GM12864 (cell line): ENCODE measurements at regions not wholly inside any gene's neighbourhood (a gene's known extent, or its start where the extent isn't known, plus 50 kb on each side); places are given as distances from the start of the nearest gene placed in this dataset.

ENCODE experiments used
- DNase-seq: peaks from one replicate; pipeline ENCODE4 v3.0.0-alpha.2; 2011; ENCODE audit warnings: low read depth
- H3K4me3 ChIP-seq: 2 replicates; pipeline ENCODE4 v1.5.1; 2011; ENCODE audit warnings: mild to moderate bottlenecking, low read depth, low read length, control low read depth
- TF ChIP-seq, protein P1 (sequence below): IDR thresholded peaks from 2 replicates; pipeline ENCODE4 v1.5.1; 2011; ENCODE audit warnings: low read depth, mild to moderate bottlenecking, moderate library complexity, low read length, control low read depth, inconsistent platforms; ENCODE audit errors: missing control alignments

DNA sequence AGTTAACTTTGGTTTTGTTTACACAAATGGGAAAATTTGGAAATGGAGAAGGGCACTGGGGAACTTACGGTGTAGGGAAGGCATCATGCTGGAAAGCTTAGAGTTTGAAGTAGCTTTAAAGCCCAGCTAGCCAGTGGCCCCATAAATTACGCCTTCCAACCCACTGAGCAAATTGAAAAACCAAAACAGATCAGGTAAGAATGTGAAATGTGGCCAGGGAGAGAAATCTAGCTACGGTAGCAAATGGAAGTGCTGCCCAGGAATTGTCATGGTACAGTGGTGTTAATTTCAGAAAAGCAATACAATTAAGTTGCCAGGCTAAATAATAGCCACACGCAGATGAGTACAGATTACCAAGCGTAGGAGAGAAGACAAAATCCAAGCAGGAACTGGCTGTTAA is 654.8 kb downstream of the PRELID2 start:
- TF ChIP-seq, protein P1, sequence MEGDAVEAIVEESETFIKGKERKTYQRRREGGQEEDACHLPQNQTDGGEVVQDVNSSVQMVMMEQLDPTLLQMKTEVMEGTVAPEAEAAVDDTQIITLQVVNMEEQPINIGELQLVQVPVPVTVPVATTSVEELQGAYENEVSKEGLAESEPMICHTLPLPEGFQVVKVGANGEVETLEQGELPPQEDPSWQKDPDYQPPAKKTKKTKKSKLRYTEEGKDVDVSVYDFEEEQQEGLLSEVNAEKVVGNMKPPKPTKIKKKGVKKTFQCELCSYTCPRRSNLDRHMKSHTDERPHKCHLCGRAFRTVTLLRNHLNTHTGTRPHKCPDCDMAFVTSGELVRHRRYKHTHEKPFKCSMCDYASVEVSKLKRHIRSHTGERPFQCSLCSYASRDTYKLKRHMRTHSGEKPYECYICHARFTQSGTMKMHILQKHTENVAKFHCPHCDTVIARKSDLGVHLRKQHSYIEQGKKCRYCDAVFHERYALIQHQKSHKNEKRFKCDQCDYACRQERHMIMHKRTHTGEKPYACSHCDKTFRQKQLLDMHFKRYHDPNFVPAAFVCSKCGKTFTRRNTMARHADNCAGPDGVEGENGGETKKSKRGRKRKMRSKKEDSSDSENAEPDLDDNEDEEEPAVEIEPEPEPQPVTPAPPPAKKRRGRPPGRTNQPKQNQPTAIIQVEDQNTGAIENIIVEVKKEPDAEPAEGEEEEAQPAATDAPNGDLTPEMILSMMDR = no peak
- no peak for DNase-seq
- no peak overlapping the region for H3K4me3 ChIP-seq

DNA sequence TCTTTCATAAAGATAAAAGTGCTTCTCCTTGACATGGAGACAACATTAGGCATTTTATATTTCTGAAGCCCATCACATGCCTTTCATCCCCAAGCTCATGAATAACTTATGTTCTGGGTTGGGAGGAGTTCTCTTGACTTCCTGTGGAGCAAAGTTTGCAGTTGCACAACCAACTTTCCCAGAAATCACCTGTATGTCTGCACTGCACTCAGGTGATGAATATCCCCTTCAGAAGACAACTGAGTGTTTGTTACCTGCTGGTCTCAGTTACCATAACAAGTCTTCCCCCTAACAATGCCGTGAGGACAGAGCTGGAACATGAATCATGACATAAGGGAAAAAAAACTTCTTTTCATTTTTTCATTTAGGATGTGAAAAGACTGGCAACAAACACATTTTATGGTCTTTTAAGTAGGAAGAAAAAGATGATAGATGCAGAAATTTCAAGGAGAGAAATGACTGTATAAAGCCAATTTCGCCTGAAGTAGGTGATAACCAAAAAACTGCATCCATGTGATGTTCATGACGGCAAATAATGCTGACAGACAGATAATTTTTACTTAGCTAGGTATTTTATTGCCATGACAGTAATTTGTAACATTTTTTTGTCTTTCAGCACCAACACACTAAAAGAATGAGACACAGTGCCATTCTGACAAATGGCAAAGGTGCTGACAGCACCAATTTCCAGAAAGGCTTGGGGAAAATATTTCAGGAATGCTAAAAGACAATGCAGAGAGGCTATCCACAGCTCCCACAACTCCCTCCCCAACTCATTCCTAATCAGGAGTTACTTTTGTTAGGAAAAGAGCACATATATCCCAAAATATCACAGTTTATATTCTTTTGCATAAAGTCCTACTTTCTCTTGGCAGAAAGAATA is 656.3 kb downstream of the PRELID2 start:
- TF ChIP-seq, protein P1 = no peak
- no peak for DNase-seq
- no peak overlapping the region for H3K4me3 ChIP-seq

DNA sequence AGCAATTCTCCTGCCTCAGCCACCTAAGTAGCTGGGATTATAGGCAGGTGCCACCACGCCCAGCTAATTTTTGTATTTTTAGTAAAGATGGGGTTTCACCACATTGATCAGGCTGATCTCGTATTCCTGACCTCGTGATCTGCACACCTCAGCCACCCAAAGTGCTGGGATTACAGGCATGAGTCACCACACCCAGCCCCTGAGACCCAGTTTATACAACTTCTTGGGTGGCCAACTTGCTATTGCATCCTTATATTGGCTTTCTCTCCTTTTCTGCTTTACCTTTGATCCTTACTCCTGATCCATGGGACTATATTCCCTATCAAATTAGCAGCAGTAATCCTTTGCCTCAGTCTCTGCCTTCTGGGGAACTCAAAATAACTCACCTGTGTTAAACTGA is 659.1 kb downstream of the PRELID2 start:
- TF ChIP-seq, protein P1 = no peak
- H3K4me3 ChIP-seq = no peak overlapping the region
- no peak for DNase-seq

DNA sequence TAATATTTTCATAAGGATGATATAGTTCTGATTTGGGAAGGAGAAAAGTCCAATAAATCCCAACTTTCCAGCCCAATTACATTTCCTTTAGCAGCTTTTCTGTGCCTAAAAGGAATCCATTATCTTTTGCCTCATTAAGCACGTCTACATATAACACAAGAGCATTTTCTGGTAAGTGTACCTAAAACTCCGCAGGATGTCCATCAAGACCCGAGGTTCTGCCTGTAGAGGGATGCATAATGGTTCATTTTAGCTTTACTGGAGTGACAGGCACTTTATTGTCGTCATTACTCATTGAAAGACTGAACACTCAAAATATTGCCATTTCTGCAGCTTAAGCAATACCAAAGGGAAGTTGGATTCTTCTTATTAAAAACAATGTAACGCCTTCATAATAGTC is 669.0 kb downstream of the PRELID2 start:
- no peak for DNase-seq
- H3K4me3 ChIP-seq = no peak overlapping the region
- TF ChIP-seq, protein P1 = no peak

DNA sequence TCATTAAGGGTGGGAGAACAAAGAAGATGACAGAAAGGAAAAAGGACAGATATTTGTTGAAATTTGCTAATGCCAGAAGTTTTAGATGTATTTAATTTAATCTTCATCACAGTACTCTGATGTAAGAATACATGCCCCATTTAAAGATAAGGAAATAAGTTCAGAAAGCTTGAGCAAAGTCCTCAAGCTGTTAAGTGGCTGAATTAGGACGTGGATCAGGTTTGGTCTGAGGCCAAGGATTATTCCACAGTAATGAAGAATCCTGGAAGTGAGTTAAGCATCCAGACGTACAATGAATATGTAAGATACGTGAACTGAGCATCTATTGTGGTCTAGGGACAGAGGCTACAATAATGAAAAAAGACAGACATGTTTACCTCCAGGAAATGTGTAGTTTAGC is 671.3 kb downstream of the PRELID2 start:
- TF ChIP-seq, protein P1 = no peak
- H3K4me3 ChIP-seq = no peak overlapping the region
- DNase-seq = no peak

DNA sequence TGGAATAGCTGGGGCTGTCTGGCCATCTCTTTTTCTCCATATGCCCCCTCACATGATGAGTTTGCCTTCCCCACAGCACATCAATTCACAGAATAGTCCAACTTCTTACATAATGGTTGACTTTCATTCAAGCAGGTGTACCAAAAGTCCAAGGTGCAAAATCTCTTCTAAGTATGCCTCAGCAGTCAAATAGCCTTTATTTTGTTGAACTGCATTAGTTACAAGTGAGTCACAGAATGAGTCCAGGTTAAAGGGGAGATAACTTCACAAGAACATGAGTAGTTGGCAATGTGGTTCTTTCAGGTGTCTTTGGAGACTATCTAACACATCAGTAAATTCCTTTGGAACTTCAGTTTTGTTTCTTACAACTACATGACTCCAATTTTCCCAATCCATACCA is 672.5 kb downstream of the PRELID2 start:
- no peak overlapping the region for H3K4me3 ChIP-seq
- DNase-seq = no peak
- TF ChIP-seq, protein P1 = no peak

DNA sequence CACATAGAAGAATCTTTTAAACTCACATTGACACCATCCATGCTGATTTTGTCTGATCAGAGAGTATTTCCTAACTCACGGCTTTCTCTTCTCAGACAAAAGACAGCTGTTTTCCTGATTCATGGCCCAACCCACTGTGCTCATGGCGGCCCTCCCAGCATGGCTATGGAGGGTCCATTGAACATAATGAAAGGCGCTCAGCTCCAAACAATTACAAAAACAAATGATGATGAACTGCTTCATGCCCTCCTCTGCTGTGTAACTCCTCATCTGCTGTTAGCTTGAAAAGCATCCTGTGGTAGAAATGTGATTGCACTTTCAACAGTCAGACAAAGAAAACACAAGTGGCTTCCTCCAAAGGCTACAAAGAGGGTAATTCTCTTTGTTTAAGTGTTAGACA is 673.8 kb downstream of the PRELID2 start:
- DNase-seq = no peak
- no peak overlapping the region for H3K4me3 ChIP-seq
- TF ChIP-seq, protein P1 = no peak
